ENCODE measurements at regions not wholly inside any gene's neighbourhood (a gene's known extent, or its start where the extent isn't known, plus 50 kb on each side); places are given as distances from the start of the nearest gene placed in this dataset.

- no peak for DNase-seq (ENCODE audit: low read depth)
Observed at GRCh38 chr15:77753939-77754338, 121.2 kb upstream of the LINGO1 start.

- no peak for DNase-seq (ENCODE audit: low read depth)
Observed at GRCh38 chr15:77753281-77753873, 120.7 kb upstream of the LINGO1 start.

GRCh38 chr15:77749998-77750540 lies 117.4 kb upstream of the LINGO1 start:
- DNase-seq (ENCODE audit: low read depth) = no peak

GRCh38 chr15:77749236-77749997 lies 116.7 kb upstream of the LINGO1 start:
- DNase-seq (ENCODE audit: low read depth) = no peak

GRCh38 chr15:77748078-77749064 lies 115.7 kb upstream of the LINGO1 start:
- no peak for DNase-seq (ENCODE audit: low read depth)

GRCh38 chr15:77747175-77748077 lies 114.7 kb upstream of the LINGO1 start:
- no peak for DNase-seq (ENCODE audit: low read depth)

- no peak for DNase-seq (ENCODE audit: low read depth)
Observed at GRCh38 chr15:77746254-77747174, 113.8 kb upstream of the LINGO1 start.

- DNase-seq (ENCODE audit: low read depth) = no peak
Observed at GRCh38 chr15:77744398-77744797, 111.7 kb upstream of the LINGO1 start.

- no peak for DNase-seq (ENCODE audit: low read depth)
Observed at GRCh38 chr15:77742570-77742969, 109.9 kb upstream of the LINGO1 start.

- no peak for DNase-seq (ENCODE audit: low read depth)
Observed at GRCh38 chr15:77742127-77742526, 109.4 kb upstream of the LINGO1 start.

- DNase-seq (ENCODE audit: low read depth) = no peak
Observed at GRCh38 chr15:77741106-77741505, 108.4 kb upstream of the LINGO1 start.

GRCh38 chr15:77739591-77740378 lies 107.1 kb upstream of the LINGO1 start:
- DNase-seq (ENCODE audit: low read depth) = no peak

GRCh38 chr15:77738441-77739302 lies 106.0 kb upstream of the LINGO1 start:
- no peak for DNase-seq (ENCODE audit: low read depth)

GRCh38 chr15:77738038-77738370 lies 105.3 kb upstream of the LINGO1 start:
- no peak for DNase-seq (ENCODE audit: low read depth)

- DNase-seq (ENCODE audit: low read depth) = no peak
Observed at GRCh38 chr15:77737238-77738037, 104.7 kb upstream of the LINGO1 start.

- DNase-seq (ENCODE audit: low read depth) = no peak
Observed at GRCh38 chr15:77734306-77734705, 101.6 kb upstream of the LINGO1 start.

- DNase-seq (ENCODE audit: low read depth) = no peak
Observed at GRCh38 chr15:77733579-77734300, 101.0 kb upstream of the LINGO1 start.

Data from activated T-helper 9 cell treated with anti-CD3 and anti-CD28 coated beads, Interleukin-2, amount 50 U/mL, for 16 hours (primary cell).